Progenitor cell of endocrine pancreas (in vitro differentiated cells): ENCODE measurements at regions not wholly inside any gene's neighbourhood (a gene's known extent, or its start where the extent isn't known, plus 50 kb on each side); places are given as distances from the start of the nearest gene placed in this dataset.
"Not testable (repeated sequence)": the region's sequence is repeated elsewhere in the genome, so short reads cannot be mapped to it uniquely, and the experiment has no call there.

Source experiments
- DNase-seq: peaks from one replicate; pipeline ENCODE4 v3.0.0; 2021; ENCODE audit warnings: low spot score; ENCODE audit not compliant: unreplicated experiment
- H3K27ac Mint-ChIP-seq: 2 replicates; pipeline ENCODE4 v1.8.0; 2021; ENCODE audit warnings: mild to moderate bottlenecking, moderate library complexity, mixed read lengths
- H3K27me3 Mint-ChIP-seq: 2 replicates; pipeline ENCODE4 v1.8.0; 2021; ENCODE audit warnings: mixed read lengths
- H3K36me3 Mint-ChIP-seq: 2 replicates; pipeline ENCODE4 v1.8.0; 2022; ENCODE audit warnings: mixed read lengths; ENCODE audit not compliant: insufficient read depth
- H3K4me1 Mint-ChIP-seq: 2 replicates; pipeline ENCODE4 v1.8.0; 2021; ENCODE audit warnings: low read depth, mixed read lengths
- H3K4me3 Mint-ChIP-seq: 2 replicates; pipeline ENCODE4 v1.8.0; 2021; ENCODE audit warnings: low read depth, mild to moderate bottlenecking, moderate library complexity, mixed read lengths
- H3K9me3 Mint-ChIP-seq: 2 replicates; pipeline ENCODE4 v1.8.0; 2021; ENCODE audit warnings: low read depth, mixed read lengths
- TF ChIP-seq, protein P1 (sequence below): fragments of 200-600 bp; sonication (generic); IDR thresholded peaks from one replicate; pipeline ENCODE4 v1.5.0; 2021; ENCODE audit warnings: antibody characterized with exemption, mild to moderate bottlenecking; ENCODE audit not compliant: unreplicated experiment

DNA sequence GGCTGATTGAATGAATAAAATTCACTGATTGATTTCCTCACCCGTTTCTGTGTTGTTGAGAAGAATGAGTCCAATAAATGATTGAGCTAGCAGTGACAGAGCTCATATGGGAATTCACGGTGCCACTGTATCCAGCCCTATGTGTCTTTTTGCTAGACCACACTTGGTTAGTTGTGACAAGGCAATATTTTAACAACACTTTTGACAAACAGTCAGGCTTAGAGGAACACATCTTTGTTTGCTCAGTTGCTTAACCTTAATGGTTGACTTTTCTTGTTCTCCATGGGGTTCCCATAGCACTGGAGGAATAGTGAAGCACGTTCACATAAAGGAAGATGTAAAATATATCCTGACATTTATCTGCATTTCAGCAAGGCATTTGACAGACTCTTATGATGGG lies 273.9 kb upstream of the DEPDC1 start:
- TF ChIP-seq, protein P1, sequence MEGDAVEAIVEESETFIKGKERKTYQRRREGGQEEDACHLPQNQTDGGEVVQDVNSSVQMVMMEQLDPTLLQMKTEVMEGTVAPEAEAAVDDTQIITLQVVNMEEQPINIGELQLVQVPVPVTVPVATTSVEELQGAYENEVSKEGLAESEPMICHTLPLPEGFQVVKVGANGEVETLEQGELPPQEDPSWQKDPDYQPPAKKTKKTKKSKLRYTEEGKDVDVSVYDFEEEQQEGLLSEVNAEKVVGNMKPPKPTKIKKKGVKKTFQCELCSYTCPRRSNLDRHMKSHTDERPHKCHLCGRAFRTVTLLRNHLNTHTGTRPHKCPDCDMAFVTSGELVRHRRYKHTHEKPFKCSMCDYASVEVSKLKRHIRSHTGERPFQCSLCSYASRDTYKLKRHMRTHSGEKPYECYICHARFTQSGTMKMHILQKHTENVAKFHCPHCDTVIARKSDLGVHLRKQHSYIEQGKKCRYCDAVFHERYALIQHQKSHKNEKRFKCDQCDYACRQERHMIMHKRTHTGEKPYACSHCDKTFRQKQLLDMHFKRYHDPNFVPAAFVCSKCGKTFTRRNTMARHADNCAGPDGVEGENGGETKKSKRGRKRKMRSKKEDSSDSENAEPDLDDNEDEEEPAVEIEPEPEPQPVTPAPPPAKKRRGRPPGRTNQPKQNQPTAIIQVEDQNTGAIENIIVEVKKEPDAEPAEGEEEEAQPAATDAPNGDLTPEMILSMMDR = no peak
- Mint-ChIP-seq H3K36me3 (no peaks in the 10 kb centered on the region), H3K4me1 (no peaks in the 10 kb centered on the region), H3K4me3 (no peak overlapping the region), H3K27me3 (no peaks in the 10 kb centered on the region), H3K9me3 (peaks cover 5% of the 10 kb centered on the region), H3K27ac (no peak overlapping the region)
- DNase-seq = no peak

DNA sequence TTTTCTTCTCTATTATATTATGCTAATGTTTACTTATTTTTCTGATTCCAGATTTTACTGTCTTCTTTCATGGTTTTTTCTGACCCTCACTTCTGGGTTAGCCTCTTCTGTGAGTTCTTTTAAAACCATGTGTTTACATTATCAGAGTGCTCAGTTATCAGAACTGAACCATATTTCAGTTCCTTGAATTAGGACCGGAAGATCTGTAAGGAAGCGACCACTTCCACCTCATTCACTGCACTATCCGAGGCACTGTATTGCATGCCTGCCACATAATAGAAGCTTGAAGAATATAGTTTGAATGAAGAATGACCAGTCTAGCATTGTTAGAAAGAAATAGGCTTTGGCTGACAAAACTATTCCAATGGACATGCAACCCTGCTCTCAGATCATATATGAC lies 281.0 kb upstream of the DEPDC1 start:
- TF ChIP-seq, protein P1 = no peak
- H3K4me1 Mint-ChIP-seq = no peaks in the 10 kb centered on the region
- no peak overlapping the region for H3K4me3 Mint-ChIP-seq
- no peaks in the 10 kb centered on the region for H3K27me3 Mint-ChIP-seq
- peaks cover 8% of the 10 kb centered on the region for H3K9me3 Mint-ChIP-seq
- no peak overlapping the region for H3K27ac Mint-ChIP-seq
- DNase-seq = no peak
- no peaks in the 10 kb centered on the region for H3K36me3 Mint-ChIP-seq

DNA sequence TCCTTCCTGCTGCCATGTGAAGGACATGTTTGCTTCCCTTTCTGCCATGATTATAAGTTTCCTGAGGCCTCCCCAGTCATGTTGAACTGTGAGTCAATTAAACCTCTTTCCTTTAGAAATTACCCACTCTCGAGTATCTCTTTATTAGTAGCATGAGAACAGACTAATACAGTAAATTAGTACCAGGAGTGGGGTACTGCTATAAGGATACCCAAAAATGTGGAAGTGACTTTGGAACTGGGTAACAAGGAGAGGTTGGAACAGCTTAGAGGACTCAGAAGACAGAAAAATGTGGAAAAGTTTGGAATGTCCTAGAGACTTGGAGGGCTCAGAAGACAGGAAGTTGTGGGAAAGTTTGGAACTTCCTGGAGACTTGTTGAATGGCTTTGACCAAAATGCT lies 283.0 kb upstream of the DEPDC1 start:
- H3K27me3 Mint-ChIP-seq, DNase-seq, H3K36me3 Mint-ChIP-seq, H3K27ac Mint-ChIP-seq, H3K4me1 Mint-ChIP-seq, H3K9me3 Mint-ChIP-seq, H3K4me3 Mint-ChIP-seq: not testable (repeated sequence)

DNA sequence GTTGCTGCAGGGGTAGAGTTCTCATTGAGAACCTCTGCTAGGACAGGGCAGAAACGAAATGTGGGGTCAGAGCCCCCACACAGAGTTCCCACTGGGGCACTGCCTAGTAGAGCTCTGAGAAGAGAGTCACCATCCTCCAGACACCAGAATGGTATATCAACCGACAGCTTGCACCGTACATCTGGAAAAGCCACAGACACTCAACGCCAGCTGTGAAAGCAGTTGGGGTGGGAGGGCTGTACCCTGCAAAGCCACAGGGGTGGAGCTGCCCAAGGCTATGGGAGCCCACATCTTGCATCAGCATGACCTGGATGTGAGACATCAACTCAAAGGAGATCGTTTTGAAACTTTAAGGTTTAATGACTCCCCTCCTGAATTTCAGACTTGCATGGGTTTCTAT lies 284.0 kb upstream of the DEPDC1 start:
- H3K36me3 Mint-ChIP-seq = no peaks in the 10 kb centered on the region

DNA sequence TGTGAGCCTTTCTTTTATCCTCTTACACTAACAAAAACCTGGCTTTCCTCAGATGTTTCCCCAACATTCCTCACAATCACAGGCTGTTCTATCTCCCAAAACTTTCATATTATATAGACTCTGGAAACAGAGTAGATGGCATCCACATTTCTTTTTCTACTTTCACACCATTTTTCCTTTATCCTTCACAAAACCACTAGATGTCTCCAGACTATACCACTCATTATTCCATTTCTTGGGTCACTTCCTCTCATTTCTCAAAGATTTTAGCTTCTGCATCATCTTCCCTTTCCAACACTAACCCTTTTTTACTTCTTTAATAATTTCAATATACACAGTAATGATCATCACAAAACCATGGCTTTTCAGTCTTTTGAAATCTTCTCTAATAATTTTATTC lies 286.0 kb upstream of the DEPDC1 start:
- H3K9me3 Mint-ChIP-seq = peaks cover 8% of the 10 kb centered on the region
- H3K4me3 Mint-ChIP-seq = no peak overlapping the region
- TF ChIP-seq, protein P1 = no peak
- no peaks in the 10 kb centered on the region for H3K36me3 Mint-ChIP-seq
- H3K4me1 Mint-ChIP-seq = no peaks in the 10 kb centered on the region
- no peaks in the 10 kb centered on the region for H3K27me3 Mint-ChIP-seq
- DNase-seq = no peak
- no peak overlapping the region for H3K27ac Mint-ChIP-seq

More for the DNA sequence above, 284.0 kb upstream of the DEPDC1 start:
- H3K9me3 Mint-ChIP-seq = peaks cover 8% of the 10 kb centered on the region
- H3K27me3 Mint-ChIP-seq = no peaks in the 10 kb centered on the region
- no peak overlapping the region for H3K27ac Mint-ChIP-seq
- no peak overlapping the region for H3K4me3 Mint-ChIP-seq
- no peaks in the 10 kb centered on the region for H3K4me1 Mint-ChIP-seq
- DNase-seq = no peak
- TF ChIP-seq, protein P1 = no peak

DNA sequence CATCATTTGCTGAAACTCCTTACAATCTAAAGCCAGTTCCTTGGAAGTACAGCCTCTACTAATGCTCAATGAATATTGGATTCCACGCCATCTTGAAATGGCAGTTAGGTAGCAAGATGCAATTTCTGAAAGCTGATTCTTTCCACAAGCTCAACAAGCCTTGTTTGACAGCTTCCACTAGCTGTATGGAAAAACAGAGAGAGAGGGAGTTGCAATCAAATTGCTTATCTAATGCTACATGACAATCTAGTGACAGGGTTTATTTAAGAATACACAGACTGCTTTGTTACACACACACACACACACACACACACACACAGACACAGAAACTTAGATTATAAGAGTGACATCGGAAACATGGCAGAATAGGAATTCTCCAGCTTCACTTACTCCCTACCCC lies 288.4 kb upstream of the DEPDC1 start:
- Mint-ChIP-seq H3K27me3 (no peaks in the 10 kb centered on the region), H3K4me3 (no peak overlapping the region), H3K4me1 (no peaks in the 10 kb centered on the region), H3K27ac (no peak overlapping the region), H3K9me3 (no peaks in the 10 kb centered on the region), H3K36me3 (no peaks in the 10 kb centered on the region)
- TF ChIP-seq, protein P1 = no peak
- DNase-seq = no peak
